ENCODE measurements at regions not wholly inside any gene's neighbourhood (a gene's known extent, or its start where the extent isn't known, plus 50 kb on each side); places are given as distances from the start of the nearest gene placed in this dataset.

- DNase-seq (ENCODE audit: low spot score in 2 of 2) = no peak
- intact Hi-C loops (cut with DNase I; ENCODE audit: low total_unique reads) = no loop called here
- Histone ChIP-seq H3K36me3 (no peaks in the 10 kb centered on the region), H3K27ac (peak overlapping the region in 1 of 2 donors; percentile 76), H3K4me3 (no peak overlapping the region), H3K4me1 (no peaks in the 10 kb centered on the region), H3K27me3 (no peaks in the 10 kb centered on the region), H3K9me3 (no peaks in the 10 kb centered on the region)
- TF ChIP-seq CTCF (IDR thresholded peaks at IDR 0.05) (no peak), POLR2AphosphoS5 (IDR thresholded peaks at IDR 0.05) (no peak), POLR2A (IDR thresholded peaks at IDR 0.05) (no peak)
These were observed 342.2 kb upstream of the TNRC6C start for GRCh38 chr17:77616254-77616731.

- TF ChIP-seq POLR2A (IDR thresholded peaks at IDR 0.05) = no peak
- TF ChIP-seq POLR2AphosphoS5 (IDR thresholded peaks at IDR 0.05) = no peak
- TF ChIP-seq CTCF (IDR thresholded peaks at IDR 0.05) = no peak
- H3K4me3 ChIP-seq = no peak overlapping the region
- no peak overlapping the region for H3K27ac ChIP-seq
- intact Hi-C loops (cut with DNase I; ENCODE audit: low total_unique reads) = no loop called here
- no peaks in the 10 kb centered on the region for H3K4me1 ChIP-seq
- H3K27me3 ChIP-seq = no peaks in the 10 kb centered on the region
- no peak for DNase-seq (ENCODE audit: low spot score in 2 of 2)
- H3K9me3 ChIP-seq = no peaks in the 10 kb centered on the region
- no peaks in the 10 kb centered on the region for H3K36me3 ChIP-seq
These were observed 341.0 kb upstream of the TNRC6C start for GRCh38 chr17:77617516-77617915.

- no peak for DNase-seq (ENCODE audit: low spot score in 2 of 2)
- intact Hi-C loops (cut with DNase I; ENCODE audit: low total_unique reads) = no loop called here
- Histone ChIP-seq H3K27ac (no peak overlapping the region), H3K36me3 (no peaks in the 10 kb centered on the region), H3K27me3 (no peaks in the 10 kb centered on the region), H3K4me1 (no peaks in the 10 kb centered on the region), H3K9me3 (no peaks in the 10 kb centered on the region), H3K4me3 (no peak overlapping the region)
- TF ChIP-seq POLR2A (IDR thresholded peaks at IDR 0.05) (no peak), CTCF (IDR thresholded peaks at IDR 0.05) (no peak), POLR2AphosphoS5 (IDR thresholded peaks at IDR 0.05) (no peak)
These were observed 340.3 kb upstream of the TNRC6C start for GRCh38 chr17:77618173-77618572.

GRCh38 chr17:77618731-77619130 lies 339.8 kb upstream of the TNRC6C start:
- no peaks in the 10 kb centered on the region for H3K4me1 ChIP-seq
- DNase-seq (ENCODE audit: low spot score in 2 of 2) = no peak
- no peaks in the 10 kb centered on the region for H3K27me3 ChIP-seq
- no peak overlapping the region for H3K4me3 ChIP-seq
- H3K36me3 ChIP-seq = no peaks in the 10 kb centered on the region
- H3K27ac ChIP-seq = no peak overlapping the region
- TF ChIP-seq CTCF (IDR thresholded peaks at IDR 0.05) (no peak), POLR2A (IDR thresholded peaks at IDR 0.05) (no peak)
- no peaks in the 10 kb centered on the region for H3K9me3 ChIP-seq
- intact Hi-C loops (cut with DNase I; ENCODE audit: low total_unique reads) = no loop called here

- Histone ChIP-seq H3K4me1 (no peaks in the 10 kb centered on the region), H3K36me3 (no peaks in the 10 kb centered on the region), H3K9me3 (no peaks in the 10 kb centered on the region), H3K27ac (no peak overlapping the region), H3K27me3 (no peaks in the 10 kb centered on the region), H3K4me3 (no peak overlapping the region)
- intact Hi-C loops (cut with DNase I; ENCODE audit: low total_unique reads) = no loop called here
- DNase-seq (ENCODE audit: low spot score in 2 of 2) = no peak
- TF ChIP-seq POLR2A (IDR thresholded peaks at IDR 0.05) (no peak), POLR2AphosphoS5 (IDR thresholded peaks at IDR 0.05) (no peak), CTCF (IDR thresholded peaks at IDR 0.05) (no peak)
These were observed 339.2 kb upstream of the TNRC6C start for GRCh38 chr17:77619326-77619725.

Measured in breast epithelium (tissue), 4 donors.